GM21825 (cell line): ENCODE measurements at regions not wholly inside any gene's neighbourhood (a gene's known extent, or its start where the extent isn't known, plus 50 kb on each side); places are given as distances from the start of the nearest gene placed in this dataset.

Experiments used
- ATAC-seq: cut with Tn5 transposase; IDR thresholded peaks from one replicate; pipeline ENCODE4 v1.9.1; 2021; ENCODE audit warnings: mild to moderate bottlenecking, moderate library complexity; ENCODE audit not compliant: unreplicated experiment

DNA sequence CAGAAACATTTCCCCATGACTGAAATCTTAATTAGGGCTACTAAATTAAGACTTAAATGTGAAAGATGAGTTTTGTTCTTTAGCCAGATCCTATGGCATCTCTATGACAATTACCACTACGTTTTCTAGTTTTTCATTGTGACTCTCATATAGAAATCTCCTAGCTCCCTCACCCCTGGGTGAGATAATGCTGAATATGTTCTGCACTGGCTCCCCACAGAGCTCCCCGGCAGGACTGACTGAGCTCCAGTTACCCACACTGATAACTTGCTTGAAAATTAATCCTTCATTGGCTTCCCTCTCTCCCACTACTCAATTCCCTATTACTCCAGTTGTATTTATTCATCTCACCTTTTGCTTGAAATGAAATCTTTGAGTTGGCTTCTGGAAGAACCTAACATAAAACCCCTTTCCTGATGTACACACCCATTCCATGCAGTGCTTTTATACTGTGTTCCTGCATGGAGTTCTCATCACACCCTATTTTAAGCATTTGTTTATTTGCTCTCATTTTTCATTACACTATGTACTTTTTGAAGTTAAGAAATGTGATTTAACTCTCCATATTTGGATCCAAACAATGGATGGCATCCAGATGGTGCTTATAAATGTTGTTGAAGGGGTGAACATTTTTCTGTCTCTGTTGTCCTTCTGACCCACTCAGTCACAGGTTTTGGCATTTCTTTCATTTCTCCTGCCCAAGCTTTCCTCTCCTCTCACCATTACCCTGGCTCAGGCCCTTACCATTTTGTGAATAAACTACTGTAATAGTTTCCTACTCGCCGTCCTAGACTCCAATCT lies 623.4 kb downstream of the SPRY1 start:
- ATAC-seq: no peak

DNA sequence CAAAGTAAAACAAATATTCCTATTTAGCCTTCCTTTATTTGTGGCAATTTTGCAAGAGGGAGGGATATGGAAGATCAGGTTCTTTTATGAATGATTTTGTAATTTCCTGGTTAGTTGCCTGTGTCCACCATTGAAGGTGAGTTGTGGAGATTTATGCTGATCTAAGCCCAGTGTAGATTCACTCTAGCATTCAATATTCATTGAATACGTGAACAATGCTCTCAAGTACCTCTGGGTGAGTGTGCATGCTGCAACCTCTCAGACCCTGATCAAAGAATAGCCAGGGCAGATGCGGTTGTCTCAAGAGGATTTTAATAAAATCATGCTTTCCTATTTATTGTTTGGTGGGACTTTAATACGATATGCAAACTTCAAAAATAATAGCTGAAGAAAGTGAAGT lies 628.4 kb downstream of the SPRY1 start:
- ATAC-seq: no peak

- ATAC-seq: no peak
These were observed 628.8 kb downstream of the SPRY1 start for GRCh38 chr4:124025428-124025827.

DNA sequence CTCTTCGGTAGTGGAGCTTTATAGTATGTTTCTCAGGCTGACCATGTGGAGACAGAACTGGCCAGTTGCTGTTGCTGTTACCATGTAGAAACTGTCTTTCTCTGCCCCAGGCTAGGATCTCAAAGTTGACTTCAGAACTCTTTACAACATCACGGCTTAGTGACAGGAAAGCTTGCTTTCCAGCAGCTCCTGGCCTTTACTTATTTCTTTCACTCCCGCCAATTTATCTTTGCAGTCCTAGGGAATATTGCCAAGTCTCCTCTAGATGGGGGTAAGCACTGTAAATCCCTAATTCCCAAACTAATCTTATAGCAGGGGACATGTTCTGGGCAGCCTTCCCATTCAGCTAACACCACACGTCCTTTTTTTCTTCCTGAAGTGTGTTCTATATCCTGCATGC lies 631.6 kb downstream of the SPRY1 start:
- no peak for ATAC-seq

DNA sequence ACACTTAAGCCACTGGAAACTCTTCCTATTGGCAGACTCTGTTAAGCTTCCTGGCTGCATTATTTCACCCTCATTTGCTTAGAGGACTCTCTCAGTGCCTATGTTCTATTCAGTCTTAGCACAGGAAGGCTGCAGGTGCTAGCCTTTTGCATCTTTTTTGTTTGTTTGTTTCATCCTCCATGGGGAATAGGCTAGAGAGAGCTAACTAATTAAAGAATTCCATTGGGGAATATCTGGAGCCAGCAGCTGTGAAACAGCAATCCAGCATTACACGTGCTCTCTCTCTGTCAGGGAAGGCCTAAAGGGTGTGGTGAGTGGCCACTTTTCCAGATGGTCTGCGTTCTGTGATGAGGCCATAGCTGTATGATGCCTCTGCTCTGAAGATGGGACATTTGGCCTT lies 633.6 kb downstream of the SPRY1 start:
- no peak for ATAC-seq

- ATAC-seq: no peak
These were observed 635.4 kb downstream of the SPRY1 start for GRCh38 chr4:124032035-124032434.

DNA sequence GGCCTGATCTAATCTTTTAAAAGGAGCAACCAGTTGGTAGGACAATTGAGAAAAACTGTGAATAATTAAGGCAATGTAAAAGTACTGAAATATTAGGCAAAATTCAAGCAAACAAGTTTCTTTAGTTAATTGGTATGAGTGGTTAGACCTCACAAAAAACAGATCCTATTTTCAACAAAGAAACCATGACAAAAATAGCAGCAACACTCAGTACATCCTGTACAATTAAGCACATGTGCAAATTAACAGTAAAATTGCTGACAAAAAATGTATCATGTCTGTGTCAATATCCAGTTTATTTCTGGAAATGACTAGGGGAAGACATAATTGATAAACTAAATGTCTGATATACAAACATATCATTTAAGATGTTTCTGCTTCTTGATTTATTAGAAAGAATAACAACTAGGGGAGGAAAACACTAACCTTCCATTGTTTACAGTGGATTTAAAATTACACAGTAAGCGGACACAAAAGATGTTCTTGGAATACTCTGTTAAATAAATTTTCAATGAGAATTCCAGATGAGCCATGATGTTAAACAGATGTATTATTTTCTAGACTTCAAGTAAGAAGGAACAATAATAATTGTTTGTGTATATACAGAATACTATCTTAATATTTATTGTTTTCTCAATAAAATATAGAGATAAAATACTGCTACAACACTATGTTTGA lies 638.9 kb downstream of the SPRY1 start:
- ATAC-seq: no peak

DNA sequence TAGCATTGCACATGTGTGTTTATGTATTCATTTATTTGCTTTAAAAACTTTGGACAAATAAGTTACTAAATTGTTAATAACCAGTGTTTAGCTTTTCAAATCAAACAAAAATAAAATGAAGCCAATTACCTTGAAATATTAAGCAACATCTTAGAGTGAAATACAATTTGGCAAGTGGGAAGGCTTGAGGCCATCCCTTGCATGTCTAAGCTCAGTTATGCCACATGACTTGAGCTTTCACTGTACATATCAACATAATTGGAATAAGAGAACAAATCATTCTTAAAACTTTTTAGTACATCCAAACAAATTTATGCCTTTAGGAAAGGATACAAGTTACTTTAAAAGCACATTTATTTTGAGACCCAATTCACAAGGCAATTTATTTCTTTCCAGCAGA lies 640.6 kb downstream of the SPRY1 start:
- no peak for ATAC-seq

GRCh38 chr4:124044330-124044729 lies 647.7 kb downstream of the SPRY1 start:
- no peak for ATAC-seq

- ATAC-seq: no peak
These were observed 648.3 kb downstream of the SPRY1 start for GRCh38 chr4:124044867-124045266.

DNA sequence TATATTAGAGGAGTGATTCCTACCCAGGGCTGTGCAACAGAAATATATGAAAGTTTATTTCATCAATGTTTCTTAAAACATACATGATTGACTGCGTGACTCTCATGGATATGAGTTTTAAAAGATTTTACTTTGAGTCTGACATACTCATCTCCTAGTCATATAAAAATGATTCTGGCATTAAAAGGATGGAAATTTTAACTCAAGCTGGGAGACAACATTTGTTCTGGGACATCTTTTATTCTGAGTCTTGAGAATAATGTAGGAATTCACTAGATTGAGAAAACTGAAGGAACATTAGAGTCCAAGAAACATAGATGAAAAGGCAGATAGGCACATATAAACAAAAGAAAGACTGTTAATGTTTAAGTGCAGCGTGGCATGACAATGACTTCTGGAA lies 649.6 kb downstream of the SPRY1 start:
- no peak for ATAC-seq

- no peak for ATAC-seq
These were observed 657.4 kb downstream of the SPRY1 start for GRCh38 chr4:124053872-124054538.

- no peak for ATAC-seq
These were observed 657.2 kb downstream of the ANKRD50 start for GRCh38 chr4:124055336-124055735.

- no peak for ATAC-seq
These were observed 656.6 kb downstream of the ANKRD50 start for GRCh38 chr4:124055896-124056295.

GRCh38 chr4:124060261-124060918 lies 652.1 kb downstream of the ANKRD50 start:
- ATAC-seq: peak; percentile 60

GRCh38 chr4:124061413-124061812 lies 651.1 kb downstream of the ANKRD50 start:
- no peak for ATAC-seq

DNA sequence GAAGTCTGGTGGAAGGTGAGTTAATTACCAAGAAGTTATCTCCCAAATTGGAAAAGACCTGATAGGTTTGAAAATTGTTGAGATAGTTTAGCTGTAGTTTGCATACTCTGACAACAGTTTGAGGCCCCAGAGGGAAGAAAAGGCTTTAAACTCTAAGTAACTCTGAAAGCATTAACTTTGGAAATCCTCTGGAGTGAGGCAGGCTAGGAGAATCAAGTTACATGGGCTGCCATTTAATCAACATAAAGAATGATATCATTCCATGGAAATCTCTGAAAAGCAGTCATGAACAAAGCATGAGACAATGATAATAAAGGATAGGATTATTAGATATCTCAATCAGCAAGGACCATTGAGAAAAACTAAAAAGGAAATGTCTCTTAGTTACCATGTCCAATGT lies 647.1 kb downstream of the ANKRD50 start:
- no peak for ATAC-seq

GRCh38 chr4:124065936-124066335 lies 646.6 kb downstream of the ANKRD50 start:
- ATAC-seq: no peak

- no peak for ATAC-seq
These were observed 645.9 kb downstream of the ANKRD50 start for GRCh38 chr4:124066595-124066994.

DNA sequence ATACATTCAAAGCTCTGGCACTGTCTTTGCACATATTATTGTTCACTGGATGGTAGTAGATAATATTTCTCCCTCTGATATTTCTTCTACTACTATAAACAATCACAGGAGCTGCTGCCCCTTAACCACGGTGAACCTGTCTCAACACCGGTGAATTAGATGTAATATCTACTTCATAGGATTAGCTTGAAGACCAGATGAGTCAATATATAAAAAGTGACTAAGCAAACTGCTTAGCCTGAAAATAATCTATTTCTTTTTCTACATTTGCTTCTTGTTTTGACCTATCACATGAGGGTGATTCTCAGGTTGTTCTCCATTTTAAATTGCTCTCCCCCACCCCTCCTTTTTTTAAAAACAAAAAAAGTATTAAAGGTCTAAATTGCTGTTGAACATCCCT lies 645.5 kb downstream of the ANKRD50 start:
- no peak for ATAC-seq

GRCh38 chr4:124070688-124071484 lies 641.6 kb downstream of the ANKRD50 start:
- ATAC-seq: no peak
